ENCODE measurements at regions not wholly inside any gene's neighbourhood (a gene's known extent, or its start where the extent isn't known, plus 50 kb on each side); places are given as distances from the start of the nearest gene placed in this dataset.

DNA sequence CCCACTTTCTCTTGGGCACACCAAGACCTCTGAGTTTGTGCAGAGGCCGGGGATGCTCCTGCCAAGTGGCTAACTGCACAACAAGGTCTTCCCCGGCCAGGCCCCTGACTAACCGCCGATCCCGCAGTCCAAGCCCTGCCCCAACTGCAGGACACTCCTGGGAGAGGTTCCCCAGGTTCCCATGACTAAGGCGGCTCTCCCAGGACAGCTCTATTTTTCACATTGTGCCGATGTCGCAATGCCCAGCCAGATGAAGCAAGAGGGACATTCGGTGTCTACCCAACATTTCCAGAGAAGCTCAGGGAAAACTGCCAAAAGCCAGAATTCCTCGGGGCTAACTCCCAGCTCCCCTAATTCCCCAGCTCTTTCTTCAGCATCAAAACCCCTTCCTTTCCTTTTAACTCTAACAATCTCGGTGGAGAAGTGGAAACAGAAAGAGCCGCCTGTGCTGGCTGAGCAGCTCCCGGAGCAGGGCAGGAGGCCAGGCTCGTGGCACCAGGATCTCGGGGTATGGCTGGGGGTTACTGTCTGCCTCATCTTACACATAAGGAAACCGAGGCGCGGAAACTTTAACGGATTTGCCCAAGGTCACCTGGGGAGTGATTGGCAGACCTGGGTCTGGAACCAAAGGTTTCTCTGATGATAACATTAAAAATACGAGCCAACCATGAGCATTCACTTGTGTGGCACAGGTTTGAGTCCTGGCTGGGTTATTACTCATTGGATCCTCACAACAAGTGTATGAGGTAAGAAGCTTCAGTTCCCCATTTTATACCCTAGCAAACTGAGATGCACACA is 318.2 kb downstream of the BCL11B start (continued):
- TF ChIP-seq, protein P1, sequence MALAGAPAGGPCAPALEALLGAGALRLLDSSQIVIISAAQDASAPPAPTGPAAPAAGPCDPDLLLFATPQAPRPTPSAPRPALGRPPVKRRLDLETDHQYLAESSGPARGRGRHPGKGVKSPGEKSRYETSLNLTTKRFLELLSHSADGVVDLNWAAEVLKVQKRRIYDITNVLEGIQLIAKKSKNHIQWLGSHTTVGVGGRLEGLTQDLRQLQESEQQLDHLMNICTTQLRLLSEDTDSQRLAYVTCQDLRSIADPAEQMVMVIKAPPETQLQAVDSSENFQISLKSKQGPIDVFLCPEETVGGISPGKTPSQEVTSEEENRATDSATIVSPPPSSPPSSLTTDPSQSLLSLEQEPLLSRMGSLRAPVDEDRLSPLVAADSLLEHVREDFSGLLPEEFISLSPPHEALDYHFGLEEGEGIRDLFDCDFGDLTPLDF (CRISPR knock-in tag; IDR thresholded peaks at IDR 0.05): no peak

DNA sequence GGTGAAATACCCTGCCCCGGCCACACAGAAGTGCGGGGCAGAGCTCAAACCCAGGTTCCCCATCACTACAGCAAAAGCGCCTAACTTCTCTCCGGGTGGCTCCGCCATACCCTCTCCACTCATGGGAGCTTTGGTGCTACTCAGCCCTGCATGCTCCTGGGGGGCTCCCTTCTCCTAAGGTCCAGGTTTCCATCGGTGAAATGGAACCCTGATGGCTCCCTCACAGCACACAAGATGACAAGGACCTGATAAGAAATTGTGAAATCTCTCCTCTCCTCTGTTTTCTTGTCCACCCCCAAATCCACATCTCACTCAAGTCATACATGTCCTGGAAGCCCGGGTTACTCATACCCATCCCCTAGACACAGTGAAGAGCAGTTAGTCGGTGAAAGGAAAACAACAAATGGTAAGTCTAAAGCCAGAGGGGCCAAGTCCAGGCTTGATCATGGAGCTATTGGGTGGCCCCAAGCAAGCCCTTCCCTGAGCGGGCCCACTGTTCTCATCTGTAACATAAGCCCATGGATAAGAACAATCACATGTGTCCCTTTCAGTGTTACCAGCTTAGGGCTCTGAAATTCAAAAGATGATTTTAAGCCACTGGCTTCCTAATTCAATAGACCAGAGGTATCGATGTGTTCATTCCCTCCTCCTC is 317.5 kb downstream of the BCL11B start:
- Mint-ChIP-seq H3K27ac (no peak overlapping the region), H3K4me1 (peaks cover 2% of the 10 kb centered on the region), H3K27me3 (ENCODE audit: low read depth) (no peaks in the 10 kb centered on the region), H3K9me3 (peaks cover 4% of the 10 kb centered on the region), H3K36me3 (no peaks in the 10 kb centered on the region), H3K4me3 (no peak overlapping the region)
- CTCF ChIA-PET: interaction anchor here (0.6 kb wide), 1 partner anchor 1403 kb away, joined by 4 read pairs; no protein-coding TSS in a partner anchor
- ATAC-seq: no peak
- TF ChIP-seq, protein P2, sequence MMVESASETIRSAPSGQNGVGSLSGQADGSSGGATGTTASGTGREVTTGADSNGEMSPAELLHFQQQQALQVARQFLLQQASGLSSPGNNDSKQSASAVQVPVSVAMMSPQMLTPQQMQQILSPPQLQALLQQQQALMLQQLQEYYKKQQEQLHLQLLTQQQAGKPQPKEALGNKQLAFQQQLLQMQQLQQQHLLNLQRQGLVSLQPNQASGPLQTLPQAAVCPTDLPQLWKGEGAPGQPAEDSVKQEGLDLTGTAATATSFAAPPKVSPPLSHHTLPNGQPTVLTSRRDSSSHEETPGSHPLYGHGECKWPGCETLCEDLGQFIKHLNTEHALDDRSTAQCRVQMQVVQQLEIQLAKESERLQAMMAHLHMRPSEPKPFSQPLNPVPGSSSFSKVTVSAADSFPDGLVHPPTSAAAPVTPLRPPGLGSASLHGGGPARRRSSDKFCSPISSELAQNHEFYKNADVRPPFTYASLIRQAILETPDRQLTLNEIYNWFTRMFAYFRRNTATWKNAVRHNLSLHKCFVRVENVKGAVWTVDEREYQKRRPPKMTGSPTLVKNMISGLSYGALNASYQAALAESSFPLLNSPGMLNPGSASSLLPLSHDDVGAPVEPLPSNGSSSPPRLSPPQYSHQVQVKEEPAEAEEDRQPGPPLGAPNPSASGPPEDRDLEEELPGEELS (CRISPR knock-in tag; IDR thresholded peaks at IDR 0.05): no peak
- TF ChIP-seq JAZF1 (CRISPR knock-in tag; IDR thresholded peaks at IDR 0.05): no peak
- TF ChIP-seq, protein P3, sequence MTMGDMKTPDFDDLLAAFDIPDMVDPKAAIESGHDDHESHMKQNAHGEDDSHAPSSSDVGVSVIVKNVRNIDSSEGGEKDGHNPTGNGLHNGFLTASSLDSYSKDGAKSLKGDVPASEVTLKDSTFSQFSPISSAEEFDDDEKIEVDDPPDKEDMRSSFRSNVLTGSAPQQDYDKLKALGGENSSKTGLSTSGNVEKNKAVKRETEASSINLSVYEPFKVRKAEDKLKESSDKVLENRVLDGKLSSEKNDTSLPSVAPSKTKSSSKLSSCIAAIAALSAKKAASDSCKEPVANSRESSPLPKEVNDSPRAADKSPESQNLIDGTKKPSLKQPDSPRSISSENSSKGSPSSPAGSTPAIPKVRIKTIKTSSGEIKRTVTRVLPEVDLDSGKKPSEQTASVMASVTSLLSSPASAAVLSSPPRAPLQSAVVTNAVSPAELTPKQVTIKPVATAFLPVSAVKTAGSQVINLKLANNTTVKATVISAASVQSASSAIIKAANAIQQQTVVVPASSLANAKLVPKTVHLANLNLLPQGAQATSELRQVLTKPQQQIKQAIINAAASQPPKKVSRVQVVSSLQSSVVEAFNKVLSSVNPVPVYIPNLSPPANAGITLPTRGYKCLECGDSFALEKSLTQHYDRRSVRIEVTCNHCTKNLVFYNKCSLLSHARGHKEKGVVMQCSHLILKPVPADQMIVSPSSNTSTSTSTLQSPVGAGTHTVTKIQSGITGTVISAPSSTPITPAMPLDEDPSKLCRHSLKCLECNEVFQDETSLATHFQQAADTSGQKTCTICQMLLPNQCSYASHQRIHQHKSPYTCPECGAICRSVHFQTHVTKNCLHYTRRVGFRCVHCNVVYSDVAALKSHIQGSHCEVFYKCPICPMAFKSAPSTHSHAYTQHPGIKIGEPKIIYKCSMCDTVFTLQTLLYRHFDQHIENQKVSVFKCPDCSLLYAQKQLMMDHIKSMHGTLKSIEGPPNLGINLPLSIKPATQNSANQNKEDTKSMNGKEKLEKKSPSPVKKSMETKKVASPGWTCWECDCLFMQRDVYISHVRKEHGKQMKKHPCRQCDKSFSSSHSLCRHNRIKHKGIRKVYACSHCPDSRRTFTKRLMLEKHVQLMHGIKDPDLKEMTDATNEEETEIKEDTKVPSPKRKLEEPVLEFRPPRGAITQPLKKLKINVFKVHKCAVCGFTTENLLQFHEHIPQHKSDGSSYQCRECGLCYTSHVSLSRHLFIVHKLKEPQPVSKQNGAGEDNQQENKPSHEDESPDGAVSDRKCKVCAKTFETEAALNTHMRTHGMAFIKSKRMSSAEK (CRISPR knock-in tag; IDR thresholded peaks at IDR 0.05; ENCODE audit: borderline replicate concordance): no peak
- TF ChIP-seq GTF2I (CRISPR knock-in tag; conservative IDR thresholded peaks at IDR 0.05): no peak
- TF ChIP-seq, protein P4, sequence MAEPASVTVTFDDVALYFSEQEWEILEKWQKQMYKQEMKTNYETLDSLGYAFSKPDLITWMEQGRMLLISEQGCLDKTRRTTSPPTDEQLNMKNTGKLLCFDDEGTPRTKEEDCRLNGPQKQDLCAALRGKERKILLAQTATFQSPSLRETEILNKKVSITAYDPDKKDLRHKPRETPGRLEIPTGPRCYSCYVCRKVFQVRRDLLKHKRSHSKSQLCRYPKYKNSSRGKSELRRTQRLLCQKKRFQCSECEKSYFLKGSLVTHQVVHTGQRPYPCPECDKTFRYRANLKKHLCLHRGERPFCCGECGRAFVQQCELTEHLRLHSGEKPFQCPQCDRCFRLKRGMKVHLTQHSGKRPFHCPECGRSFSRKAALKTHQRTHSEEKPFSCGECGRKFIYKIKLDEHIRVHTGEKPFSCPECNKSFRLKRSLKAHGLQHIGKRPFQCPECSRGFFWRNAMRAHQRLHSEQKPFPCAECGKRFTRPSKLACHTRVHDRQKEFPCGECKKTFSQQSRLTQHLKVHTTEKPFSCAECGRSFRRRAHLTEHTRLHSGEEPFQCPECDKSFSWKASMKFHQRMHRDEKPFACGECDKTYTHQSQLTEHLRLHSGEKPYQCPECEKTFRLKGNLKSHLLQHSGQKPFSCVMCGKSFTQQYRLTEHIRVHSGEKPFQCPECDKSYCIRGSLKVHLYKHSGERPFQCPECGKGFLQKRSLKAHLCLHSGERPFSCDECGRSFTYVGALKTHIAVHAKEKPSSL (CRISPR knock-in tag; conservative IDR thresholded peaks at IDR 0.05): no peak
- POLR2A ChIA-PET: no interaction called here
- DNase-seq (ENCODE audit: low spot score): no peak

DNA sequence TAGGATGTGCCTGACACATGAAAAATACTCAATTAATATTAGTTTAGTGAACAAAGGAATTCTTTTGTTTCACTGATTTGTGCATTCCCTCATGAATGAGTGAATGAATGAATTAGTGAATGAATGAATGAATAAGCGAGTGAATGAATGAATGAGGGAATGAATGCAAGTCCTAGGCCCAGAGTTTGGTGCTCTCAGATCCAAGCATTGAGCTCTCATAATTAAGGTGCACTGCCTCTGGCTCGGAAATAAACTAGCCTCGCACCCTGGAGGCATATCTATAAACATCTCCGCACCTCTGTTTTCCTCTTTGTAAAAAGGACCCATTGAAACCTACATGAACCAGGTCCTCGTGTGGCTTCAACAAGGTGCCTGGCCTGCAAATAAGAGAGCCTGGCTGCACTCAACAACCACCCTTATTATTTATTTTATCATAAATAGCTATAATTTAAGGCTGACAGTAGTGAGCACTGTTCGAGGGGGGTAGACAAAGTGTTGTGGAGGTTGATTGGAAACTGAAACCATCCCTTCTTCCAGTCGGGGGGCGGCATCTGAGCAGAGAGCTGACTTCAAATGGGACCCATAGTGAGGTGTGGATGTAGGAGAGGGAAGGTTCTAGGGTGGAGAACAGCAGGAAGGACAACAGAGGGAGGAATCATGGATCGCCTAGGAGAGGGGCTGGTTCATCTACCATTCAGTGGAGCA is 316.8 kb downstream of the BCL11B start:
- Mint-ChIP-seq H3K4me3 (no peak overlapping the region), H3K4me1 (peaks cover 6% of the 10 kb centered on the region), H3K27ac (no peak overlapping the region), H3K27me3 (ENCODE audit: low read depth) (no peaks in the 10 kb centered on the region), H3K36me3 (no peaks in the 10 kb centered on the region), H3K9me3 (peaks cover 4% of the 10 kb centered on the region)
- TF ChIP-seq ZNF423 (CRISPR knock-in tag; IDR thresholded peaks at IDR 0.05): no peak
- POLR2A ChIA-PET: no interaction called here
- CTCF ChIA-PET: no interaction called here
- ATAC-seq (no peak), DNase-seq (ENCODE audit: low spot score) (no peak)

Measured in WTC11 (cell line).